Esophagus squamous epithelium (tissue), 5 donors: ENCODE measurements at regions not wholly inside any gene's neighbourhood (a gene's known extent, or its start where the extent isn't known, plus 50 kb on each side); places are given as distances from the start of the nearest gene placed in this dataset.

Experiments used
- DNase-seq: peaks from one replicate; lab custom pipeline; 2025; lab: John Stamatoyannopoulos, UW
- H3K27ac ChIP-seq, 4 donors: fragments of 200-600 bp; sonication (generic); one replicate each; pipeline ENCODE4 v1.5.1; 2016 to 2019; ENCODE audit warnings: mild to moderate bottlenecking in 1 of 4
- H3K27me3 ChIP-seq, 4 donors: fragments of 200-600 bp; sonication (generic); 1 replicate in 3 of 4; 2 replicates in 1 of 4; pipeline versions ENCODE4 v1.5.1 to v1.6.0; 2017 to 2021; ENCODE audit warnings: antibody characterized with exemption in 1 of 4
- H3K36me3 ChIP-seq, 3 donors: fragments of 200-600 bp; sonication (generic); one replicate each; pipeline ENCODE4 v1.5.1; 2016 to 2019
- H3K4me1 ChIP-seq, 3 donors: fragments of 200-600 bp; sonication (generic); one replicate each; pipeline ENCODE4 v1.5.1; 2017 to 2019
- H3K4me3 ChIP-seq, 4 donors: fragments of 200-600 bp; sonication (generic); 1 replicate in 3 of 4; 2 replicates in 1 of 4; pipeline ENCODE4 v1.5.1; 2016 to 2019; ENCODE audit warnings: mild to moderate bottlenecking in 2 of 4, moderate library complexity in 1 of 4
- H3K9me3 ChIP-seq, 3 donors: fragments of 200-600 bp; sonication (generic); one replicate each; pipeline ENCODE4 v1.5.1; 2016 to 2019
- CTCF ChIP-seq, 6 experiments: fragments of 450-650 bp in 4 of 6; fragments of 200-600 bp in 2 of 6; sonication (generic) in 2 of 6; IDR thresholded peaks; one replicate each; pipeline ENCODE4 v1.5.1; 2016 to 2019; ENCODE audit warnings: antibody characterized with exemption in 6 of 6, mild to moderate bottlenecking in 4 of 6, moderate library complexity in 4 of 6
- POLR2A ChIP-seq, 4 donors: fragments of 450-650 bp; IDR thresholded peaks; one replicate each; pipeline ENCODE4 v1.6.1; 2017; ENCODE audit warnings: antibody characterized with exemption in 4 of 4, mild to moderate bottlenecking in 4 of 4, moderate library complexity in 3 of 4
- WGBS, 2 donors: methylation state at CpG; one replicate each; pipeline ENCODE4 v1.1.5; 2018; 5-methylcytosine and 5-hydroxymethylcytosine counted together
- intact Hi-C: fragments of 100-400 bp; cut with DNase I; formaldehyde crosslinking; loops from one replicate; pipeline ENCODE4 v1.15.0; 2022
- donor health status: DM: yes; HTN: yes; CAD: no.

GRCh38 chr4:1469607-1470392 is 63.6 kb upstream of the NKX1-1 start:
- intact Hi-C loops = no loop called here
- Histone ChIP-seq H3K9me3 (no peaks in the 10 kb centered on the region), H3K4me1 (peaks cover 0 to 11% (median 6%) of the 10 kb centered on the region in 3 donors), H3K36me3 (no peaks in the 10 kb centered on the region), H3K27ac (no peak overlapping the region), H3K27me3 (peaks cover 0 to 81% (median 5%) of the 10 kb centered on the region in 4 donors), H3K4me3 (no peak overlapping the region)
- no peak for DNase-seq
- WGBS, 2 donors = 75 to 78% methylated on average over 4 to 5 of the region's 24 CpGs
- no peak for TF ChIP-seq POLR2A (IDR thresholded peaks at IDR 0.05)
- no peak for TF ChIP-seq CTCF (IDR thresholded peaks at IDR 0.05)

- intact Hi-C loops = no loop called here
- 74% methylated on average over 3 to 4 of the region's 6 CpGs for WGBS, 2 donors
- no peak for DNase-seq
- Histone ChIP-seq H3K27ac (no peak overlapping the region), H3K36me3 (no peaks in the 10 kb centered on the region), H3K4me1 (peaks cover 0 to 11% (median 6%) of the 10 kb centered on the region in 3 donors), H3K4me3 (no peak overlapping the region), H3K27me3 (peaks cover 0 to 81% (median 5%) of the 10 kb centered on the region in 4 donors), H3K9me3 (no peaks in the 10 kb centered on the region)
- TF ChIP-seq CTCF (IDR thresholded peaks at IDR 0.05) (no peak), POLR2A (IDR thresholded peaks at IDR 0.05) (no peak)
Measured at GRCh38 chr4:1469043-1469442, 62.8 kb upstream of the NKX1-1 start.

GRCh38 chr4:1467581-1468458 is 61.6 kb upstream of the NKX1-1 start:
- Histone ChIP-seq H3K27ac (no peak overlapping the region), H3K36me3 (no peaks in the 10 kb centered on the region), H3K4me3 (no peak overlapping the region), H3K9me3 (no peaks in the 10 kb centered on the region), H3K4me1 (peaks cover 0 to 11% (median 6%) of the 10 kb centered on the region in 3 donors), H3K27me3 (peaks cover 0 to 81% (median 5%) of the 10 kb centered on the region in 4 donors)
- DNase-seq = no peak
- WGBS, 2 donors = 90% methylated on average over 6 of the region's 6 CpGs
- no peak for TF ChIP-seq POLR2A (IDR thresholded peaks at IDR 0.05)
- no peak for TF ChIP-seq CTCF (IDR thresholded peaks at IDR 0.05)
- intact Hi-C loops = no loop called here

GRCh38 chr4:1466863-1467165 is 60.6 kb upstream of the NKX1-1 start:
- intact Hi-C loops = no loop called here
- peaks cover 0 to 81% (median 5%) of the 10 kb centered on the region in 4 donors for H3K27me3 ChIP-seq
- H3K4me1 ChIP-seq = peaks cover 0 to 4% (median 2%) of the 10 kb centered on the region in 3 donors
- TF ChIP-seq CTCF (IDR thresholded peaks at IDR 0.05) (no peak), POLR2A (IDR thresholded peaks at IDR 0.05) (no peak)
- H3K9me3 ChIP-seq = no peaks in the 10 kb centered on the region
- no peak overlapping the region for H3K27ac ChIP-seq
- H3K4me3 ChIP-seq = no peak overlapping the region
- no peaks in the 10 kb centered on the region for H3K36me3 ChIP-seq
- no peak for DNase-seq
- 50 to 67% methylated on average over 6 of the region's 6 CpGs for WGBS, 2 donors
